ENCODE measurements at regions not wholly inside any gene's neighbourhood (a gene's known extent, or its start where the extent isn't known, plus 50 kb on each side); places are given as distances from the start of the nearest gene placed in this dataset.

GRCh38 chr6:30829033-30829432, 55.3 kb upstream of the DDR1 start:
- no peak overlapping the region for H3K27ac ChIP-seq
- H2AFZ ChIP-seq: no peak overlapping the region

GRCh38 chr6:30828027-30828962, 56.0 kb upstream of the DDR1 start:
- 56% methylated on average over 12 of the region's 12 CpGs for WGBS (ENCODE audit: low lambda C conversion rate, missing lambda C conversion rate)
- no peaks in the 10 kb centered on the region for H3K9me3 ChIP-seq (ENCODE audit: low read depth)
- H3K27me3 ChIP-seq: no peaks in the 10 kb centered on the region
- H3K27ac ChIP-seq: no peak overlapping the region
- H2AFZ ChIP-seq: no peak overlapping the region
- no peak overlapping the region for H3K4me2 ChIP-seq
- H4K20me1 ChIP-seq (ENCODE audit: insufficient read depth, poor library complexity, severe bottlenecking): no peaks in the 10 kb centered on the region
- H3K4me3 ChIP-seq: no peak overlapping the region
- TF ChIP-seq EZH2phosphoT487 (IDR thresholded peaks at IDR 0.05; ENCODE audit: low read depth, severe bottlenecking, unreplicated experiment) (no peak), EZH2 (IDR thresholded peaks at IDR 0.05; ENCODE audit: borderline replicate concordance) (no peak)
- TF ChIP-seq, protein P1, sequence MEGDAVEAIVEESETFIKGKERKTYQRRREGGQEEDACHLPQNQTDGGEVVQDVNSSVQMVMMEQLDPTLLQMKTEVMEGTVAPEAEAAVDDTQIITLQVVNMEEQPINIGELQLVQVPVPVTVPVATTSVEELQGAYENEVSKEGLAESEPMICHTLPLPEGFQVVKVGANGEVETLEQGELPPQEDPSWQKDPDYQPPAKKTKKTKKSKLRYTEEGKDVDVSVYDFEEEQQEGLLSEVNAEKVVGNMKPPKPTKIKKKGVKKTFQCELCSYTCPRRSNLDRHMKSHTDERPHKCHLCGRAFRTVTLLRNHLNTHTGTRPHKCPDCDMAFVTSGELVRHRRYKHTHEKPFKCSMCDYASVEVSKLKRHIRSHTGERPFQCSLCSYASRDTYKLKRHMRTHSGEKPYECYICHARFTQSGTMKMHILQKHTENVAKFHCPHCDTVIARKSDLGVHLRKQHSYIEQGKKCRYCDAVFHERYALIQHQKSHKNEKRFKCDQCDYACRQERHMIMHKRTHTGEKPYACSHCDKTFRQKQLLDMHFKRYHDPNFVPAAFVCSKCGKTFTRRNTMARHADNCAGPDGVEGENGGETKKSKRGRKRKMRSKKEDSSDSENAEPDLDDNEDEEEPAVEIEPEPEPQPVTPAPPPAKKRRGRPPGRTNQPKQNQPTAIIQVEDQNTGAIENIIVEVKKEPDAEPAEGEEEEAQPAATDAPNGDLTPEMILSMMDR (IDR thresholded peaks at IDR 0.05; ENCODE audit: poor library complexity): peak; percentile 92
- no peaks in the 10 kb centered on the region for H3K36me3 ChIP-seq (replicated peaks; ENCODE audit: insufficient read depth, low read depth)
- peaks cover under 1% of the 10 kb centered on the region for H3K4me1 ChIP-seq (ENCODE audit: insufficient read depth)
- H3K9me2 ChIP-seq (replicated peaks; ENCODE audit: insufficient read depth): no peaks in the 10 kb centered on the region
- H3K79me2 ChIP-seq: no peaks in the 10 kb centered on the region
- peak; percentile 93 for DNase-seq (ENCODE audit: low spot score)

More at GRCh38 chr6:30829033-30829432, 55.3 kb upstream of the DDR1 start:
- H3K27me3 ChIP-seq: no peaks in the 10 kb centered on the region
- WGBS (ENCODE audit: low lambda C conversion rate, missing lambda C conversion rate): 92% methylated on average over 4 of the region's 4 CpGs
- no peak overlapping the region for H3K4me3 ChIP-seq
- H3K36me3 ChIP-seq (replicated peaks; ENCODE audit: insufficient read depth, low read depth): no peaks in the 10 kb centered on the region
- no peaks in the 10 kb centered on the region for H3K4me1 ChIP-seq (ENCODE audit: insufficient read depth)
- H4K20me1 ChIP-seq (ENCODE audit: insufficient read depth, poor library complexity, severe bottlenecking): no peaks in the 10 kb centered on the region
- TF ChIP-seq, protein P1 (IDR thresholded peaks at IDR 0.05; ENCODE audit: poor library complexity): no peak
- TF ChIP-seq EZH2phosphoT487 (IDR thresholded peaks at IDR 0.05; ENCODE audit: low read depth, severe bottlenecking, unreplicated experiment) (no peak), EZH2 (IDR thresholded peaks at IDR 0.05; ENCODE audit: borderline replicate concordance) (no peak)
- H3K79me2 ChIP-seq: no peaks in the 10 kb centered on the region
- H3K9me2 ChIP-seq (replicated peaks; ENCODE audit: insufficient read depth): no peaks in the 10 kb centered on the region
- H3K4me2 ChIP-seq: no peak overlapping the region
- no peaks in the 10 kb centered on the region for H3K9me3 ChIP-seq (ENCODE audit: low read depth)
- no peak for DNase-seq (ENCODE audit: low spot score)

DNA sequence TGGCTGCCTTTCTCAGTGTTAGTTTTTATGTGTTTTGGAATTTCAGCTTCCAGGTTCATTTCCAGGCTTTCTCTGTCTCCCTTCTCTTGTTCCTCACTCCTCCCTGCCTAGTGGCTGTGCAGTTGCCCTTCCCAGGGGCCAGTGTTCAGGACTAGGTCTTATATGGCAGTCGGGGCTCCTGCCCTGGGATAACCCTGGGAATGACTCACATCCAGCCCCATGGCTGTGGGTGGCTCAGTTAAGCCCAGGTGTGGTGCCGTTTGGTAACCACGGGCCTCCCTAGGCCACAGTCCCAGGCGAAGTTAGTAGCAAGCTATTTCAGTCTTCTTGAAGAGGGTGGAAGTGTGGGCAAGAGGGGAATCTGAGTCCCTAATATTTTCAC, 57.4 kb upstream of the DDR1 start:
- DNase-seq (ENCODE audit: low spot score): peak; percentile 51
- 70% methylated on average over 4 of the region's 4 CpGs for WGBS (ENCODE audit: low lambda C conversion rate, missing lambda C conversion rate)
- H3K4me1 ChIP-seq (ENCODE audit: insufficient read depth): peaks cover 12% of the 10 kb centered on the region
- no peak overlapping the region for H3K4me3 ChIP-seq
- H2AFZ ChIP-seq: no peak overlapping the region
- no peaks in the 10 kb centered on the region for H3K27me3 ChIP-seq
- no peaks in the 10 kb centered on the region for H4K20me1 ChIP-seq (ENCODE audit: insufficient read depth, poor library complexity, severe bottlenecking)
- H3K9me3 ChIP-seq (ENCODE audit: low read depth): no peaks in the 10 kb centered on the region
- TF ChIP-seq EZH2phosphoT487 (IDR thresholded peaks at IDR 0.05; ENCODE audit: low read depth, severe bottlenecking, unreplicated experiment) (no peak), EZH2 (IDR thresholded peaks at IDR 0.05; ENCODE audit: borderline replicate concordance) (no peak)
- TF ChIP-seq, protein P1 (IDR thresholded peaks at IDR 0.05; ENCODE audit: poor library complexity): no peak
- no peaks in the 10 kb centered on the region for H3K36me3 ChIP-seq (replicated peaks; ENCODE audit: insufficient read depth, low read depth)
- H3K79me2 ChIP-seq: no peaks in the 10 kb centered on the region
- H3K4me2 ChIP-seq: no peak overlapping the region
- no peaks in the 10 kb centered on the region for H3K9me2 ChIP-seq (replicated peaks; ENCODE audit: insufficient read depth)
- no peak overlapping the region for H3K27ac ChIP-seq
